Gastroesophageal sphincter (tissue), 3 donors: ENCODE measurements at regions not wholly inside any gene's neighbourhood (a gene's known extent, or its start where the extent isn't known, plus 50 kb on each side); places are given as distances from the start of the nearest gene placed in this dataset.

Experiments used
- POLR2A ChIP-seq, 2 donors: fragments of 450-650 bp; IDR thresholded peaks; one replicate each; pipeline ENCODE4 v1.6.1; 2017; ENCODE audit warnings: antibody characterized with exemption in 2 of 2, mild to moderate bottlenecking in 2 of 2, moderate library complexity in 1 of 2
- TF ChIP-seq, protein P1 (sequence below), 4 experiments: fragments of 200-600 bp in 2 of 4; fragments of 450-650 bp in 2 of 4; sonication (generic) in 1 of 4; IDR thresholded peaks; one replicate each; pipeline ENCODE4 v1.5.1; 2017 to 2019; ENCODE audit warnings: antibody characterized with exemption in 4 of 4, mild to moderate bottlenecking in 2 of 4, moderate library complexity in 2 of 4

- TF ChIP-seq POLR2A (IDR thresholded peaks at IDR 0.05): no peak
- TF ChIP-seq, protein P1, sequence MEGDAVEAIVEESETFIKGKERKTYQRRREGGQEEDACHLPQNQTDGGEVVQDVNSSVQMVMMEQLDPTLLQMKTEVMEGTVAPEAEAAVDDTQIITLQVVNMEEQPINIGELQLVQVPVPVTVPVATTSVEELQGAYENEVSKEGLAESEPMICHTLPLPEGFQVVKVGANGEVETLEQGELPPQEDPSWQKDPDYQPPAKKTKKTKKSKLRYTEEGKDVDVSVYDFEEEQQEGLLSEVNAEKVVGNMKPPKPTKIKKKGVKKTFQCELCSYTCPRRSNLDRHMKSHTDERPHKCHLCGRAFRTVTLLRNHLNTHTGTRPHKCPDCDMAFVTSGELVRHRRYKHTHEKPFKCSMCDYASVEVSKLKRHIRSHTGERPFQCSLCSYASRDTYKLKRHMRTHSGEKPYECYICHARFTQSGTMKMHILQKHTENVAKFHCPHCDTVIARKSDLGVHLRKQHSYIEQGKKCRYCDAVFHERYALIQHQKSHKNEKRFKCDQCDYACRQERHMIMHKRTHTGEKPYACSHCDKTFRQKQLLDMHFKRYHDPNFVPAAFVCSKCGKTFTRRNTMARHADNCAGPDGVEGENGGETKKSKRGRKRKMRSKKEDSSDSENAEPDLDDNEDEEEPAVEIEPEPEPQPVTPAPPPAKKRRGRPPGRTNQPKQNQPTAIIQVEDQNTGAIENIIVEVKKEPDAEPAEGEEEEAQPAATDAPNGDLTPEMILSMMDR (IDR thresholded peaks at IDR 0.05): no peak
Measured at GRCh38 chr11:27930946-27931345, 177.0 kb downstream of the KIF18A start.
